Bone marrow (tissue), 2 donors: ENCODE measurements at regions not wholly inside any gene's neighbourhood (a gene's known extent, or its start where the extent isn't known, plus 50 kb on each side); places are given as distances from the start of the nearest gene placed in this dataset.

Experiments
- DNase-seq, 2 donors: peaks; one replicate each; lab custom pipeline; 2025; lab: John Stamatoyannopoulos, UW

DNA sequence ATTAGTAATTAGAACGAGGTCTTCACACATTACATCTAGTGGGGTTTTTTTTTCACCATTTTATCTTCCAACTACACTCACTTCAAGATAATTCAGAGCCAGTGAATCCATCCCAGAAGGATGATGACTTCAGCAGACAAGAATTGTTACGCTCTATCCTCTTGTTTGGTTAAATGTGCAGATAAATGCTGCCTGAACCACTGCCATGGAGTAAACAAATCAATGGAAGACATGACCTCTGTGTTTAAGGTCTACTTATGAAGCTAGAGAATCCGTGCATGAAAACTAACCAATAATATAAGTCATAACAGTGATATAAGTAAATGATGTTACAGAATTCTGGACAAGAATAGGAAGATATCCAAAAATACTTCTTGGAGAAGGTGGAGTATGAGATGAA lies 602.6 kb downstream of the TLR4 start:
- DNase-seq: no peak

DNA sequence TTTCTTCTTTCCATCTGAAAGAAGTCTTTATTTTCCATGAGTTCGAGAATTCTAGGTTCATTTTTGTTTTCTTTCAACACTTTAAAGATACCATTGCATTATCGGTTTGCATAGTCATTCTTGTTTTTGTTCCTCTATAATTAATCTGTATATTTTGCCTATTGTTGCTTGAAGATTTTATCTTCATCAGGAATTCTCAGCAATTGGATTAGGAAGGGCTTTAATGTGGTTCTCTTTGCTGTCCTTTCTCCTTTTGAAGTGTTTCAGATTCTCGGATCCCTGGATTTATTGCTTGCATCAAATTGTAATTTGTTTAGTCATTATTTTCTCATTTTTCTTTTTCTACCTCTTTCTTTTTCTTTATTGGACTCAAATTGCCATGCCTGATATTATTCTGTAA lies 609.8 kb downstream of the TLR4 start:
- no peak for DNase-seq

DNA sequence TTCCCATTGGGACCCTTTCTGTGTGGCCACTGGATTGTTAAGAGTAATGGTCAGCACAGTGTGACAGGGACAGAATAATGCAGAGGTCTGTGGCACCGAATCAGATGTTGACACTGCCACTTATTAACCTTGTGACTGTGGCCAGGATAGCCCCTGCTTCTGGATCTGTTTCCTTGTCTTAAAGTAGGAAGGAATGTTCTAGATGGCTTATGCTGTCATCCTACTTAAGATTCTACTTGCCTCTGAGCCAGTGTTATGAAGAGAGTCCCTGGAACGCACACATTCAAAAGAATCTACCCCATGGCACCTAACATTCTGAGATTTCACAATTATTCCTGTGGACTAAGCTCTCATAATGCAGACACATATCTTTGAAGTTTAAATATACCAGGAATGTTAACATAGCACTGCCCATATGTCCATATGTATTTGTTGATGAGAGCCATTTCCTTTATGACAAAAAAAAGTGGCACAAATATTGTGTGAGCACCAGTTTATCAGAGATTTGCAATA lies 612.7 kb downstream of the TLR4 start:
- no peak for DNase-seq

DNA sequence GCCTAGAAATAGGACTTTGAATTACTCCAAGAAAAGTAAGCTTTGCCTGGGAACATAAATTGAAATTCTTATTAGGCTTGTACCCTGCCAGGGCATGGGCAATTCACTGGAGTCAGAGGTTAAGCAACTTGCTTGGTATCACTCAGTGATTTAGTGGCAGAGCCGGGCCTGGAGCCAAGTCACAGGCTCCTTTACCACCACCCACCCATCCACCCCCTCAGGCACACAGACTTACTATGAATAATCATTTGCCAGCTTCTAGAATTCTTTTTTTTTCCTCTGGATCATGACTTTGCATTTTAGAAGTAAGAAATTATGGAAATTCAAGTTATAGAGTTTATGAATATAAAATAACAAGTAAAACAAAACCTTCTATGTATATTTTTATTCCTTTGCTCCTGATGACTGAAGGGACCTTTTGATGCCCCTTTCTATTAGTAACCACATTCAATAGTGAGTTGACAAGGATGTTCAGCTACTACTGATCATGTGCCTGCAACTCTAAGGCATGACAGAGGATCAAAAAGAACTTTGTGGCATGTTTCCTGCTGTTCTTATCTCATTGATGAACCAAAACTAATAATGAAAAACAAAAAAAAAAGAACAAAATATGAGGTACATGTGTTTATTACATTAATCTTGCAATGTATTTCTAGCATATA lies 614.7 kb downstream of the TLR4 start:
- DNase-seq: no peak

DNA sequence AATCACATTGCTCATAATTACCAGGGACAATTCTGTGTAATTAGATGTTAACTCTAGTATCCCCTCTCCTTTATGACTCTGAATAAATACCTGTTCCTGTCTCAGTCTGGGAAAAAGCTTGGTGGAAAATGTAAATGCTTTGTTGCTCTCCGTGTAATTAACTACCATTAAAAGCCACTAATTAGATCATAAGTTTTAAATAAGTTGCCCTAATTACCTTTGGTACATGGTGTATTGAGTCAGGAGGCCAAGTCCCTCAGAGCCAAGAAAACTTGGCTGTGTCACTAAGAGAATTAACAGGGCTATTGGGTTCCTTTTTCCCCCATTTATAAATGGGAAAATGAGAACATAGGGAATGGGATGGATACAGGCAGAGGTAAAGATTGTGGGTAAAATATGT lies 617.6 kb downstream of the TLR4 start:
- DNase-seq: no peak

DNA sequence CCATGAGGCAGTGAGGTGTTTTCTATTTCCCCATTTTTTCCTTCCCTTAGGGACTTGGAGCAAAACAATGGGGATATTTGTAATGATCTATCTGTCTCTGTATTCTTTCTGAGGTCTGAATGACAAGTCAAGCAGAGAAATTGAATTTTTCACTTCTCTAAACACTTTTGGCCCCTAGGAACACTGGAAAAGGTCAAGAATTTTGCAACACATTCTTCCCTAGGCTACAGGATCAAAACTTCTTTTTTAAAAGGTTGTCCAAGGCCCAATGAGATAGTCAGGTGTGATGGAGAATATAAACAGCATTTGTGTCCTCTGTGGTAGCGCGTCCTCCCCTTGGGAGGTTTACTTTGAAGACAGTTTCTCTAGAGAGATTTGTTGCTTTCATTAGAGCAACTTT lies 620.5 kb downstream of the TLR4 start:
- DNase-seq: no peak

DNA sequence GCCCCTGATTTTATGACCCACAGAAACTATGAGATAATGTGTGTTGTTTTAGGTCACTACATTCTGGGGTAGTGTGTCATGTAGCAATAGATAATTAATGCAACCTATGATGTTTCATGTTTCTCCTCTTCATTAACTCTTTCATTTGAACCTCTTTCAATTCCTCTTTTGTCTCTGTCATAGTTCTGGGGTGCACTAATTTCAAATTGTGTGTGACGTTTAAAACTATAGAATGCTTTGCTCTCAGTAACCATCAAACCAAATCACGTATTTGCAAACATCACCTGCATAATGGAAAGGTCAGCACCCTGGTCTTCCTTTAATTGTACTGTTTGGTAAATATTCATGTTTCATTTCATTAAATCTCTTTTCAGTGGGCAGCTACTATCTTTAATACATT lies 621.6 kb downstream of the TLR4 start:
- DNase-seq: no peak

DNA sequence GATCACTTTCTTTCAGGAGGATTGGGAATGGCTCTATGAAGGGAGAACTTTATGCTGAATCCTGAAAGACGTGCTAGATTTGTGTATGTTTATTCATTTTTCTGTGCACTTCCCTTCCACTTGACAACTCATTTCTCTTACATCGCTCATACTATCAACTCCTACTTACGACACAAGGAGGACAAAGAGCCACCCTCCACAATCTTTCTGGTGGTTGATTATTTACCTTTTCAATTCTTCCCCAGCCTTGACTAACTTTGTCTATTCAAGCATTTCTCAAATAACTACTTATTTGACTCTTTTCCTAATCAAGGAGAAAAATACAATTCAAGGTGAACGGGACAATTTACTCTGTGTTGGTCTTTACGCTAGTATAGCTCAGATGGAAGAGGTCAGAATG lies 622.1 kb downstream of the TLR4 start:
- no peak for DNase-seq

DNA sequence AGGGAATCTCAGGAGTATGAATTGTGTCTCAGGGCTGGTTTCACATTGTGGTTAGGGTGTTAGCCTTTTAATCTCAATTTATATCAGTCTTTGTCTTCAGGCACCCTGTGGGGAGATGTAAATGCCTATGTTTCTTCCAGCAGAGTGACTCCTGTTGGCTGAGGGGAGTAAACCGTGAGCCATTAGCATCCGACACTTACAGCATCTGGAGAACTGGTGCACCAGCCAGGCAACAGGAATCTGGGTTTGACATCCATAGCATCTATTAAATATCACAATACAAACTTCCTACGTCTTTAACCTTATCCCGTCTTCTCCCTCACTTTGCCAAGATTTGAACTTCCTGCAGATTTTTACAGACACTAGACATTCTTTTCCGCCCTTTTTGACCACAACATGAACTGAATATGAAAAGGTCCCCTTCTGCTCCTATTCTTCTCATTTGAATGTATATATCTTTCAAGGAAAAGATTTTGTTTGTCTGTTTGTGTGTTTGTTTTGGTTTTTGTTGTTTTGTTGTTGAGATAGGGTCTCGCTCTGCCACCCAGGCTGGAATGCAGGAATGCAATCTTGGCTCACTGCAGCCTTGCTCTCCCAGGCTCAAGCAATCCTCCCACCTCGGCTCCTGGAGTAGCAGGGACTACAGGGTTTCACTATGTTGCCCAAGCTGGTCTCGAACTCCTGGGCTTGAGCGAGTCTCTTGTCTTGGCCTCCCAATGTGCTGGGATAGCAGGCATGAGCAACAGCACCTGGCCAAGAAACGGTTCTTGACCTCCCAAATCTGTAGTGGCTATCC lies 626.2 kb downstream of the TLR4 start:
- no peak for DNase-seq

DNA sequence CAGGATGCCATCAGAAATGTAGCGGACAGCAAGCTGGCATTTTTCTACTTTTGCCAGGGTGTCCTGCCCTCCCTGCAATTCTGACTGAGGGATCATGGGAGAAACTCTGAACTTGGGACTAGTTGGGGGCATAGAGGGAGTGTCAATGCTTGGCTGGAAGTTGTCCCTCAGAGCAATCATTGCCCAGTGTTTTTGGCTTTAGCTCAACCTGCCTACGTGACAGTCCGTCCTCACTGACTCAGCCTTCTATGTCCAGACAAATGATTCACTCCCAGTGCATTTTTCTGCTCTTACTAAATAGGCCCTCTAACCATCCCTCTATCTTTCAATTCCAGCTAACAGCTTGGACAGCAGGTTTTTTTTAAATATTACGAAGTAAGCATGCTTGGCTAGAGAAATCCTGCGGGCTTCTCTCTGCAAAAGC lies 627.4 kb downstream of the TLR4 start:
- DNase-seq: no peak

DNA sequence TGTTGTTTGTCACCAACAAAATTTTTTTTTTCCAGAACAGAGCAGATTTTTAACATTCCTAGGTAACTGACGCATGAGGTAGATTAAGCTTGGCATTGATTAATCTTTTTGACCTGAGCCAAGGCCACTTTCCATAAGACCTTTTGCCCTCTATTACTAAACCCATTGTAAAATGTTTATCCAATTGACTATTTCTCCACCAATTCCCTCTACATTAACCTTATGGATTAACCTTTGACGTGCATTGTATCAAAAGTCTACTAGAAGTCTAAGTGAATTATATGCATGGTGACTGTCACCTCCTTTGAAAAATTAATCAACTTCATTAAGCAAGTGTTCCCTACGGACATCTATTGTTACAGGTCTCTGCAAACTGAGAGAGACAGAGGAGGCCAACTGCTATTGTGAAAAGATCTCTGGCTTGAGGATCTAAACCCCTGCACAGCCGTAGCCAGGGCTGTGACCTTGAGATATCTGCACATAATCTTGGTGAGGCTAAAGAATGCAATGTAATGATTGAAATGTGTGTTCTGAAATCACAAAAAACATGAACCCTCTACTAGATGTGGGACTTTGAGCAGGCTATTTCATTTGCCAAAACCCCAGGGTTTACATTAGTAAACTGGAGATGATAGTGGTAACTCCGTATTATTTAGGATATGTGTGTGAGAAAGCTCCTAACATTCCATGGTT lies 632.2 kb downstream of the TLR4 start:
- no peak for DNase-seq

DNA sequence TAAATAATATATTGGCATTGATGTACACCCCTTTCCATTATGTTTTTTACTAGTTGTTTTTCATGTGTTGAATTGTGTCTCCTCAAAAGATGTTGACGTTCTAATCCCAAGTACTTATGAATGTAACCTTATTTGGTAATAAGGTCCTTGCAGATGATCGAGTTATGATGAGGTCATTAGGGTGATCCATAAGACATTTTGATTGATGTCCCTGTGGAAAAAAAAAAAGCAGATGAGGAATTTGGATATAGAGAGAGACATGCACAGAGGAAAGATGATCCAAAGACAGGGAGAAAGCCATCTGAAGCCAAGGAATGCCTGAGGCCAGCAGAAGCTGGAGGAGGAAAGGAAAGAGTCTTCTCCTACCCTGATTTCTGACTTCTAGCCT lies 632.7 kb downstream of the TLR4 start:
- DNase-seq: no peak

DNA sequence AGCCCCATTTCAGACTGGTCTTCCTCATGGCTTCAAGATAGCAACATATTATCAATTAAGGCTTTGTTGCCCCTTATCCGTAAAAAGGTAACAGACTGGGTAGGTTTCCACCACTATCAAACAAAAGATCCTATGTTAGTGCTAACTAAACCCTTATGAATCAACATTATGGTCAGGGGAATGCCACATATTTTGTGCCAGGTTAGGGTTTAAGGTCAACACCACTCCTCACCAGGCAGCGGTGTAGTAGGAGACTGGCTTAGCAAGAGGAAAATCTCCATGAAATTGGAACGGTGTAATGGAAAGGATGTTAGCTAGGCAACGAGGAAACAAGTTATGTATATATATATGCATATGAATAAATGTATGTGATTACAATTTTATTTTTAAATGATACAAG lies 655.8 kb downstream of the TLR4 start:
- DNase-seq: no peak

DNA sequence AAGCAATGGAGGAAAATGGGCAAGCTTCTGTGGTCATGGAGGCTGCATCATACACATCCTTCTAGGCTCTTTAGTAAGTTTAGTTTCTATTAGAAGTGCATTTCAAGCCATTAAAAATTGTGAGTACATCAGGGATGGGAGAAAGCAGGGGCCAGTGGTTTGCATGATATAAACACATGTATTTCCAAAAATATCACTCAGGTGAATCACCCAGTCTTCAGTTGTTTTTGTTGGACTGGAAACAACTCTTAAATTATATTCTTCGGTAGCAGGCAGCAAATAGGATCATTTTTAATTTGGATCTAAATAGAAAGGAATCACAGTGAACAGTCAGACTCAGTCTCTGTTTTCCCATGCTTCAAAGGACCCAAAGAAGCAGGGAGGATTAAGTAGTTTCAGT lies 657.9 kb downstream of the TLR4 start:
- no peak for DNase-seq

DNA sequence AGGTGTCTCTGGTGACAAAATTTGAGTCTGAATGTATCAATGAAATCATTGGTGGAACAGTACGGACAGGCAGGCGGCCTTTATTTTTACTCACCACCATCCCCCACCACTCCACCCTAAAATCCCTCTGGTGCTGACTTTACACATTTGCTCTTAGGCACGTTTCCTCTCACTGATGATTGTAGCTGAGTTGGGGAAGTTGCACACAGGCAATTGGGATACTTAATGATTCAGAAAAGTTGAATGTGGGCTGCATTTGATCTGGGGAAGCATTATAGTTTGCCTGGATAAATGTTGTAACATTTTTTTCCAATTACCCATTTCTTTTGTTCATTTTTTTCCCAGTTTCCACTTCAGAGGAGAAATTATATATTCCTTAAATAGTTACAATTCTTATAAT lies 658.4 kb downstream of the TLR4 start:
- no peak for DNase-seq

DNA sequence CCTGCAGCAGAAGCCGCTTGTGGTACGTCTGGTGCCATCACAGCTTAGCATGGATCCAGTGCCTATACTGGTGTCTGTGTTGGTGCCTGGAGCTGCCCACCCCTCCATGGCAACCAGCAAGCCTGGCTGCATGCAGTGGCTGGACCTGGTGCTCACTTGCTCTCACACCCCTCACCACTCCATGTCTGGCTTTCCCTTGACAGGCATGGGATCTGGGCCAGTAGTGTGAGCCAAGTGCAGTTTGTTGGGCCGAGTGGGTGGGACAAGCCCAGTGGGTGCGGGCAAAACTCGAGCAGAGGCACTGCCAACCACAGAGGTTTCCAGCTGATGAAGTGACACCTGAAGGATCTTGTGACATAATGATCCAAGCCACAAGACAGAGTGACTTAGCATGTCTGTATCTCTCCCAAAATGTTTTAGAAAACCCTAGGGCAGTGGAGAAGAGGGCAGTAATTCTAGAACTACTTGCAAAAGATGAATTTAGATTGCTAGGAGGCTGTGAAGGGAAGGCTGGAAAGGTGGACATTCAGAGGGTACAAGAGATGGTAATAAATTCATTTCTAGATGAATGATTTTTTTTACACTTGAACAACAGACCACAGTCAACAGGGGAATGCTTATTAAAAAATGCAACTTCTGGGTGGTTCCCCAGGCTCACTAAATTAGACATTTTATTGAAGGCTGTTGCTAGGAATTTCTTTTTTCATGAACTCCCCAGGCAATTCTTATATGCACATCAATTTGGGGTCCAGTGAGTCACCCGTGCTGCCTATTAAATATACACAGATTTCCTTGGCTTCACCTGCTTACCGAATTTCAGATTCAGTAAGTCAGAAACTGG lies 660.3 kb downstream of the TLR4 start:
- no peak for DNase-seq

DNA sequence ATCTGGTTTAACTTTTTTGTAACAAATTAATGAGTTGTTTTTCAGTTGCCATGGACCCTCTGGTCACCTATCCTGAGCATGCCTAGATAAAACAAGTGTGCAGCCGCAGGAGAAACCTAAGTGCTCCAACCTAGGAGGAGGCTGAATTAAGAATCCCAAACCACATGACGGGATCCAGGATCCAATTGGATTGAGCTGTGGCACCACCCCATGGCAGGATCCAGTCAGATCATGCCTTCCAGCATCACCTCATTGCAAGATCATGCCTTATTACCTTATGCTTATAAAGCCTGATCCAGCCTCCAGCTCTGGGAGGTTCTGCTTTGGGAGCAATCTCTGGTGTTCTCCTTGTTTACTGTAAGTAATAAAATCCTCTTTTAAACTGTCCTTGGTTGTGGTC lies 662.0 kb downstream of the TLR4 start:
- DNase-seq: no peak

DNA sequence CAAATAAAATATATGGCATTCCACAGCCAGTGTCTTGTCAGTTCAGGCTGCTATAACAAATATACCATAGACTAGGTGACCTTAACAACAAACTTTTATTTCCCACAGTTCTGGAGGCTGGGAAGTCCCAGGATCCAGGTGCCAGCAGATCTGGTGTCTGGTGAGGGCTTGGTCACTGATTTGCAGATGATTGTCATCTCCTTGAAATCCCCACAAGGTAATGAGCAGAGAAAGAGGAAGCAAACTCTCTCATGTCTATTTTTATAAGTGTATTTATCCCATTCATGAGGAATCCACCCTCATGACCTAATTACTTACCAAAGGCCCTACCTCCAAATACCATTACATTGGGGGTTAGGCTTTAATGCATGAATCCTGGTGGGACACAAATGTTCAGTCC lies 663.2 kb downstream of the TLR4 start:
- no peak for DNase-seq

DNA sequence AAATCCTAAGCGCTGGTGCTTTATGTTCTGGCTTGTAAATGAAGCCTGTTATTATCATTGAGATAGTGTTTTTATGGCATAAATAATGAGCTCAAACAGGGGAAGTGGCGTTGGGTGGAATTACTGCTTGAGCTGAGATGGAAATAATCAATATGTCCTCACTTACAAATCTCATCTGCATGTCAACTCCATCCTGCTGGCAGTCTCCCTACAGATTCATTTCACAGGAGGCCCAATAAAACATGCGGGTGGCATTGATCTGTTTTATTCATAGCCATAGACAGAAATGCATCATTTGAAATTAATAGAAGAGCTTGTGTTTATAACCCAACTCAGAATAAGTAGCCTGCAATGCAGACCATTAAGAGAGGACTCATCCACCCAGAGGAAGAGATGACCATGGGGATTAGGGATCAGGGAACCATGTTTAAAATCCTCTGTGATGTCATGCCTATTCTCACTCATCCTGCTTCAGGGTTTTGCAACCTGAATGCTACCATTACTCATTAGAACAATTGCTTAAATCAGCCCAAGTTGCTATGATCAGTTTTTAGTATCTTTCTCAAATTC lies 680.4 kb downstream of the TLR4 start:
- DNase-seq: no peak

DNA sequence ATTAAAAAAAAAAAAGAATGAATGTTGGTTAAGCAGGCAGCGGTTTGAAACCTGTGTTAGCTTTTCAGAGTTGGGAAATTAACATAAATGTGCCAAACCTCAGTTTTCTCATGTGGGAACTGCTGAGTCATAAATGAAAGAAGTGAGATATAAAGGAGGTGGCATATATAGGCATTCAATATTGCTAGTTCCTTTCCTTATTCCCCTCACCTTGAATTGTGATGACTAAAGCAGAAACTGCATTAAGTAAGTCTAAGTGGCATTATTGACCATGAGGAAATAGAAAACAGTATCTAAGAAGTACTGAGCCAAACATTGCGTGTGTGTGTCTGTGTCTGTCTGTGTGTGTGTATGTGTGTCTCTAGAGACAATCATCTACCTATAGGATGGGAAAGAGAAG lies 691.2 kb downstream of the TLR4 start:
- DNase-seq: no peak

DNA sequence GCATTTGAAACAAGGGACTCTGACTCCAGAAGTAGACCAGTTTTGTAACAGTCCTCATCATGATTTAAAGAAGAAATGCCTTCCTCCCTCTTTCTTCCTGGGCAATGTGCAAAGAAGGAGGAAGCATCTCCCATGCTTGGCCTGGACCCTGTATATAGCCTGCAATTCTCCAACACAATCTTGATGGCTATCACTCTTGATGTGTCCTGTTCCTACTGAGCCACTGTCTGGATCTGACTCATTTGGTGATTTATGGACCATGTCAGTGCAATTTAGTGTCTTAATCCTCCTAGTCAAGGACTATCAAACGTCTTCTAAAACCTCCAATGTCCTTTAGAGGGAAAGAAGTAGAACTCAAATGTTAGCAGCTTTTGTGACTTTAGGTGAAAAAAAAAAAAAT lies 697.3 kb downstream of the TLR4 start:
- DNase-seq: no peak

DNA sequence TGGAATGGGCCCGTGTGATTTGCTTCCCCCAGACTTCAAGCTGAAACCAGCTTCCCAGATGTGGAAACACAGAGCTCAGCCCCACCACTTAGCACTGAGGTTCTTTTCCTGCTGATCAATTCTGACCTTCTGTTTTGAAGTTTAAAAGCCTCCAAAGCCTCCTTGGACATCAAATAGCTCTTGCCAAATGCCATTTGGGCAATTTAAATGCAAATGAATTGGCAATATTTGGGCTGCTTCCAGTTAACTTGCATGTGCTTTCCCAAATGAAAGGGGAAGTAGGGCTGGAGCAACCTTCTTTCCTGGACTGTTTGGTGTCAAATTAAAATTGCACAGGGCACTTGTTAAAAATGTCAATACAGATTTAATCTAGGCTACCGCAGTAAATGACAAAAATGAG lies 710.5 kb downstream of the TLR4 start:
- DNase-seq: no peak
